ENCODE measurements at regions not wholly inside any gene's neighbourhood (a gene's known extent, or its start where the extent isn't known, plus 50 kb on each side); places are given as distances from the start of the nearest gene placed in this dataset.

DNA sequence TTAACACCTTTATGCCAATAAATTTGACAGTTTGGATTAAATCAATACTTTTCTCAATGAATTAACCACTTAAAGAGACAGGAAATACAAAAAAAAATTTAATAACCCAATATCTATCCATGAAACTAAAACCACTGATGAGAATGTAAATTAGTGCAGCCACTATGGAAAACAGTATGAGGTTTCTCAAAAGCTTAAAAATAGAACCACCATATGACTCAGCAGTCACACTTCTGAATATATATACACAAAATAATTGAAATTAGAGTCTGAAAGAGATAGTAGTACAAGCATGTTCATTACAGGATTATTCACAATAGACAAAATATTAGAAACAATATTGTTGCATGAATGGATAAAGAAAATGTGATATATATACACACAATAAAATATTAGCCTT, 382.1 kb upstream of the SETBP1 start:
- intact Hi-C loops (cut with micrococcal nuclease): no loop called here
- Mint-ChIP-seq H3K4me3 (no peak overlapping the region), H3K36me3 (ENCODE audit: low read depth) (no peaks in the 10 kb centered on the region), H3K27ac (no peak overlapping the region), H3K9me3 (no peaks in the 10 kb centered on the region), H3K27me3 (no peaks in the 10 kb centered on the region), H3K4me1 (ENCODE audit: low read depth) (no peaks in the 10 kb centered on the region)
- ChIA-PET POLR2A (no interaction called here), CTCF (no interaction called here)
- TF ChIP-seq, protein P1, sequence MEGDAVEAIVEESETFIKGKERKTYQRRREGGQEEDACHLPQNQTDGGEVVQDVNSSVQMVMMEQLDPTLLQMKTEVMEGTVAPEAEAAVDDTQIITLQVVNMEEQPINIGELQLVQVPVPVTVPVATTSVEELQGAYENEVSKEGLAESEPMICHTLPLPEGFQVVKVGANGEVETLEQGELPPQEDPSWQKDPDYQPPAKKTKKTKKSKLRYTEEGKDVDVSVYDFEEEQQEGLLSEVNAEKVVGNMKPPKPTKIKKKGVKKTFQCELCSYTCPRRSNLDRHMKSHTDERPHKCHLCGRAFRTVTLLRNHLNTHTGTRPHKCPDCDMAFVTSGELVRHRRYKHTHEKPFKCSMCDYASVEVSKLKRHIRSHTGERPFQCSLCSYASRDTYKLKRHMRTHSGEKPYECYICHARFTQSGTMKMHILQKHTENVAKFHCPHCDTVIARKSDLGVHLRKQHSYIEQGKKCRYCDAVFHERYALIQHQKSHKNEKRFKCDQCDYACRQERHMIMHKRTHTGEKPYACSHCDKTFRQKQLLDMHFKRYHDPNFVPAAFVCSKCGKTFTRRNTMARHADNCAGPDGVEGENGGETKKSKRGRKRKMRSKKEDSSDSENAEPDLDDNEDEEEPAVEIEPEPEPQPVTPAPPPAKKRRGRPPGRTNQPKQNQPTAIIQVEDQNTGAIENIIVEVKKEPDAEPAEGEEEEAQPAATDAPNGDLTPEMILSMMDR (IDR thresholded peaks at IDR 0.05): no peak
- DNase-seq: no peak
- ATAC-seq: no peak

DNA sequence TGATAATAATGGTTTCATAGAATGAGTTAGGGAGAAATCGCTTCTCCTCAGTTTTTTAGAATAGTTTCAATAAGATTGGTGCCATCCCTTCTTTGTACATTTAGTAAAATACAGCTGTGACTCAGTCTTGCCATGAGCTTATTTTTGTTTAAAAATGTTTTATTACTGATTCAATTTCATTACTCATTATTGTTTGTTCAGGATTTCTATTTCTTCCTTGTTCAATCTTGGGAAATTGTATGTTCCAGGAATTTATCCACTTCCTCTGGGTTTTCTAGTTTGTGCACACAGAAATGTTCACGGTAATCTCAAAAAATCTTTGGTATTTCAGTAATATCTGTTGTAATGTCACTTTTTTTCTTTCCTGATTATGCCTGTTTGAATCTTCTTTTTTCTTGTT, 371.5 kb upstream of the SETBP1 start:
- Mint-ChIP-seq H3K27ac (no peak overlapping the region), H3K36me3 (ENCODE audit: low read depth) (no peaks in the 10 kb centered on the region), H3K9me3 (peaks cover 5% of the 10 kb centered on the region), H3K4me3 (no peak overlapping the region), H3K27me3 (no peaks in the 10 kb centered on the region), H3K4me1 (ENCODE audit: low read depth) (no peaks in the 10 kb centered on the region)
- intact Hi-C loops (cut with micrococcal nuclease): no loop called here
- DNase-seq (no peak), ATAC-seq (no peak)
- POLR2A ChIA-PET: no interaction called here
- CTCF ChIA-PET: no interaction called here
- TF ChIP-seq, protein P1 (IDR thresholded peaks at IDR 0.05): no peak

GRCh38 chr18:44320619-44321460, 359.8 kb upstream of the SETBP1 start:
- H3K9me3 Mint-ChIP-seq: no peaks in the 10 kb centered on the region
- CTCF ChIA-PET: no interaction called here
- TF ChIP-seq, protein P1 (IDR thresholded peaks at IDR 0.05): no peak
- DNase-seq (no peak), ATAC-seq (no peak)
- no peak overlapping the region for H3K27ac Mint-ChIP-seq
- H3K27me3 Mint-ChIP-seq: no peaks in the 10 kb centered on the region
- intact Hi-C loops (cut with micrococcal nuclease): no loop called here
- POLR2A ChIA-PET: interaction anchor here (1.1 kb wide), 1 partner anchor 181 kb away, joined by 3 read pairs; no protein-coding TSS in a partner anchor
- H3K4me1 Mint-ChIP-seq (ENCODE audit: low read depth): no peaks in the 10 kb centered on the region
- no peak overlapping the region for H3K4me3 Mint-ChIP-seq
- H3K36me3 Mint-ChIP-seq (ENCODE audit: low read depth): no peaks in the 10 kb centered on the region

DNA sequence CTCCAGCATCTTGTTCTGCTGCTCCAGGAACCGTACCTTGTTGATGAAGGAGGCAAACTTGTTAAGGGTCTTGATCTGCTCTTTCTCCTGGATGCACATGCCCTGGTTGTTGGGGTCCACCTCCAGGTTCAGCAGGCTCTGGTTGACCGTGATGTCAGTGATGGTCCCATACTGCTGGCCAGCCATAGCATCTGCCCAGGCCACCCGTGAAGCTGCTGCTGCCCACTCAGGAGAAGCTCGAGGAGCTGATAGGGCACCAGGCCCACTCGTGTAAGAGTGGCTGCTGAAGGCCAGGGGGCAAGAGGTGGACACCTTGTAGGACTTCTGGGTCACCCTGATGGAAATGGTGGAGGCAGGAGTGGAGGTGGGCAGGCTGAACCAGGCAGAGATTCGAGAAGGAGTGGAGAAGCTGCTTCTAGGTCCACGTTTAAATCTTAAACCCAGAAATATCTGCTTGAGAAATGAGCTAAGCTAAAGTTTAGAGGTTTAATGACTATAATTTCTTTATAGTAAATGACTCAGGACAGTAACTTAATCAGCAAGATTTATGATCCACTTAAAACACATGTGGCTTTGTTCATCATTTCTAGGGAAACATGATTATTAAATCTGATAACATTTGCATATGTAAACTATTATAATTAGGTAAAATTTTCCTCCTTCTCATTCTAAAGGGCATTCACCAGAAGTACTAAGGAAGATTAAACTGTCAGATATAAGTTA, 358.7 kb upstream of the SETBP1 start:
- no peak overlapping the region for H3K4me3 Mint-ChIP-seq
- intact Hi-C loops (cut with micrococcal nuclease): no loop called here
- ChIA-PET POLR2A (no interaction called here), CTCF (no interaction called here)
- H3K4me1 Mint-ChIP-seq (ENCODE audit: low read depth): no peaks in the 10 kb centered on the region
- DNase-seq (no peak), ATAC-seq (no peak)
- no peaks in the 10 kb centered on the region for H3K9me3 Mint-ChIP-seq
- no peak overlapping the region for H3K27ac Mint-ChIP-seq
- TF ChIP-seq, protein P1 (IDR thresholded peaks at IDR 0.05): no peak
- no peaks in the 10 kb centered on the region for H3K36me3 Mint-ChIP-seq (ENCODE audit: low read depth)
- no peaks in the 10 kb centered on the region for H3K27me3 Mint-ChIP-seq

DNA sequence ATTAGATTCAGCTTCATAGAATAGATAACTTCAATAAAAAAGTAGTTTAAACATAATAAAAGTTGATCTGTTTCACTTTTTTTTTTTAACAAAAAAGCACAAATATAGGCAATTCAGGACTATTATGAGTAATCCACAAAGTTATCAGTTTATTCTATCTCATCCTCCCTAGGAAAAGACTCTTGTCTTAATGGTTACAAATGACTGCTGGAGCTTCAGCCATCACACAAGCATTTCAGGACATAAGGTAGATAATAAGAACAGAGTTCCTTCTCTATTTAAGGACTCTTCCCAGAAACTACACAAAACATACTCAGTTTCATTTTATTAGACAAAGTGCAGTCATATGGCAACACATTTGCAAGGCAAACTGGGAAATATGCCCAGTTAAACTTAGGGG, 357.6 kb upstream of the SETBP1 start:
- no peaks in the 10 kb centered on the region for H3K9me3 Mint-ChIP-seq
- intact Hi-C loops (cut with micrococcal nuclease): no loop called here
- no peaks in the 10 kb centered on the region for H3K4me1 Mint-ChIP-seq (ENCODE audit: low read depth)
- ChIA-PET POLR2A (no interaction called here), CTCF (interaction anchor here (1.0 kb wide), 1 partner anchor 348 kb away, joined by 3 read pairs; no protein-coding TSS in a partner anchor)
- TF ChIP-seq, protein P1 (IDR thresholded peaks at IDR 0.05): no peak
- no peak overlapping the region for H3K27ac Mint-ChIP-seq
- H3K4me3 Mint-ChIP-seq: no peak overlapping the region
- H3K27me3 Mint-ChIP-seq: no peaks in the 10 kb centered on the region
- no peaks in the 10 kb centered on the region for H3K36me3 Mint-ChIP-seq (ENCODE audit: low read depth)
- DNase-seq: no peak
- ATAC-seq: no peak

Data from activated CD8-positive, alpha-beta T cell treated with anti-CD3 and anti-CD28 coated beads for 36 hours (primary cell).